ENCODE measurements at regions not wholly inside any gene's neighbourhood (a gene's known extent, or its start where the extent isn't known, plus 50 kb on each side); places are given as distances from the start of the nearest gene placed in this dataset.
"Not testable (repeated sequence)": the region's sequence is repeated elsewhere in the genome, so short reads cannot be mapped to it uniquely, and the experiment has no call there.

DNA sequence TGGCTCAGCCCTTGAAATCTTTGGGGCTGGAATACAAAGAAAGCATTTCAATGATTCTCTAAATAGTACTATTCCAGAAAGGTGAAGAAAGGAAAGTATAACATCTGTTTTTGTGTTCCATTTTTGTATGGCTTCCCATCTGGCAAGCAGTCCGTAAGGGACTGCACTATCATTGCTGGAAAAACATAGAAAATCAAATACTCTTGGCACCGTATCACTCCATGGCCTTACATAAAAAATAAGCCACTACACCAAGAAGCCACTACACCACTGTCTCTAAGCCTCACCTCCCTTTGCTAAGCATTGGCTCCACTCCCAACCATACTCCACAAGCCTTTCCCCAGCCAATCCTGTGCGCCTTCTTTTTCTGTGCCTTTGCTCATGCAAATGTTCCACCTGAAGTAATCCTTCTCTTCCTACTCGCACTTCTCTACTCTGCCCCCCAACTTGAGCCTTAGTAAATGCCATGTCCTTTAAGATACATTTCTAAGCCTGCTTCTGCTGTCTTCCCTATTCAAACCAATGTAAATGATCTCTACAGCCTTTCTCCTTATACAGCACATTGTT is 454.6 kb upstream of the TUSC1 start:
- intact Hi-C loops (cut with DNase I) = no loop called here
- TF ChIP-seq, protein P1, sequence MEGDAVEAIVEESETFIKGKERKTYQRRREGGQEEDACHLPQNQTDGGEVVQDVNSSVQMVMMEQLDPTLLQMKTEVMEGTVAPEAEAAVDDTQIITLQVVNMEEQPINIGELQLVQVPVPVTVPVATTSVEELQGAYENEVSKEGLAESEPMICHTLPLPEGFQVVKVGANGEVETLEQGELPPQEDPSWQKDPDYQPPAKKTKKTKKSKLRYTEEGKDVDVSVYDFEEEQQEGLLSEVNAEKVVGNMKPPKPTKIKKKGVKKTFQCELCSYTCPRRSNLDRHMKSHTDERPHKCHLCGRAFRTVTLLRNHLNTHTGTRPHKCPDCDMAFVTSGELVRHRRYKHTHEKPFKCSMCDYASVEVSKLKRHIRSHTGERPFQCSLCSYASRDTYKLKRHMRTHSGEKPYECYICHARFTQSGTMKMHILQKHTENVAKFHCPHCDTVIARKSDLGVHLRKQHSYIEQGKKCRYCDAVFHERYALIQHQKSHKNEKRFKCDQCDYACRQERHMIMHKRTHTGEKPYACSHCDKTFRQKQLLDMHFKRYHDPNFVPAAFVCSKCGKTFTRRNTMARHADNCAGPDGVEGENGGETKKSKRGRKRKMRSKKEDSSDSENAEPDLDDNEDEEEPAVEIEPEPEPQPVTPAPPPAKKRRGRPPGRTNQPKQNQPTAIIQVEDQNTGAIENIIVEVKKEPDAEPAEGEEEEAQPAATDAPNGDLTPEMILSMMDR (IDR thresholded peaks at IDR 0.05) = no peak
- no peak for DNase-seq
- H3K27ac ChIP-seq = no peak overlapping the region
- H3K36me3 ChIP-seq = no peaks in the 10 kb centered on the region
- no peaks in the 10 kb centered on the region for H3K9me3 ChIP-seq
- H3K27me3 ChIP-seq = no peaks in the 10 kb centered on the region
- no peak overlapping the region for H3K9ac ChIP-seq (ENCODE audit: low read depth in 2 of 2, low read length in 2 of 2)
- H3K4me1 ChIP-seq = no peaks in the 10 kb centered on the region
- no peak overlapping the region for H3K4me3 ChIP-seq

- DNase-seq = no peak
- TF ChIP-seq, protein P1 (IDR thresholded peaks at IDR 0.05) = no peak
- Histone ChIP-seq H3K4me1 (no peaks in the 10 kb centered on the region), H3K4me3 (no peak overlapping the region), H3K9ac (ENCODE audit: low read depth in 2 of 2, low read length in 2 of 2) (no peak overlapping the region), H3K27ac (no peak overlapping the region), H3K9me3 (no peaks in the 10 kb centered on the region), H3K36me3 (no peaks in the 10 kb centered on the region), H3K27me3 (no peaks in the 10 kb centered on the region)
- intact Hi-C loops (cut with DNase I) = no loop called here
Observed at GRCh38 chr9:26131886-26132285, 453.6 kb upstream of the TUSC1 start.

DNA sequence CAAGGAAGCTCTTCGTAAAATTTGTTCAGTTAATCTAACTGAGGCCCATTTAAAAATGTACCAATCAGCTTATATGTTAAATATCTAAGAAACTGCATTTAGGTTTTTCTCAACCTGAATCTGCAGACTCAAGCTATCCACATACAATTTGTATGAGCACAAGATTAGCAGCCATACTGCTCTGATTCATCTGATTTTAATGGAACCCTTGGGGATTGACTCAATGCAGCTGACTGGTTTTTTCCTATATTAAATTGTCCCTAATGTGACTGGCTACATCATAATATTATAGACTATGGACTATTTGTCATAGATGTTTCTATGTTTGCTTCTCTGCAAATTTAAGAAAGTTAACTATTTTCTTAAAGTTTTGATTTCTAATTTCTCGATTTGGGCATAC is 451.0 kb upstream of the TUSC1 start:
- Histone ChIP-seq H3K4me1 (no peaks in the 10 kb centered on the region), H3K27ac (no peak overlapping the region), H3K27me3 (no peaks in the 10 kb centered on the region), H3K9me3 (no peaks in the 10 kb centered on the region), H3K4me3 (no peak overlapping the region), H3K9ac (ENCODE audit: low read depth in 2 of 2, low read length in 2 of 2) (no peak overlapping the region), H3K36me3 (no peaks in the 10 kb centered on the region)
- intact Hi-C loops (cut with DNase I) = no loop called here
- TF ChIP-seq, protein P1 (IDR thresholded peaks at IDR 0.05) = no peak
- DNase-seq = no peak

DNA sequence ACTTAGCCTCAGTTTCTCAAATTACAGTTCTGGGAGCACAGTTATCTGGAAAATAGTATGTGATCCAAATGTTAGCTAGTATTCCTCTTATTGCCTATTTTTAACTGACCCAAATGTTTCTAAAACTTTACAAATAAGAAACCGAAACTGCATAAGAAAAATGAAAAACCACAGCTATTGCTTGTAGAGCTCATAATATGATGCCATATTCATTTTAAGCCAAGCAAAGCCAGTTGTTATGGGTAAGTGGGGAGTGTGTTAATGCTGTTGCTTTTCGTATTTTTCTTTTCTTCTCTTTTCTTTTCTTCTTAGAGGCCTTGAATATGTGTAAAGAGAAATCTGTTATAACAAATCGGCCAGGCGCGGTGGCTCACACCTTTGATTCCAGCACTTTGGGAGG is 447.4 kb upstream of the TUSC1 start:
- Histone ChIP-seq H3K27me3 (no peaks in the 10 kb centered on the region), H3K36me3 (no peaks in the 10 kb centered on the region), H3K4me1 (no peaks in the 10 kb centered on the region), H3K27ac (no peak overlapping the region), H3K4me3 (no peak overlapping the region), H3K9me3 (no peaks in the 10 kb centered on the region), H3K9ac (ENCODE audit: low read depth in 2 of 2, low read length in 2 of 2) (no peak overlapping the region)
- intact Hi-C loops (cut with DNase I) = no loop called here
- DNase-seq = no peak
- TF ChIP-seq, protein P1 (IDR thresholded peaks at IDR 0.05) = no peak

DNA sequence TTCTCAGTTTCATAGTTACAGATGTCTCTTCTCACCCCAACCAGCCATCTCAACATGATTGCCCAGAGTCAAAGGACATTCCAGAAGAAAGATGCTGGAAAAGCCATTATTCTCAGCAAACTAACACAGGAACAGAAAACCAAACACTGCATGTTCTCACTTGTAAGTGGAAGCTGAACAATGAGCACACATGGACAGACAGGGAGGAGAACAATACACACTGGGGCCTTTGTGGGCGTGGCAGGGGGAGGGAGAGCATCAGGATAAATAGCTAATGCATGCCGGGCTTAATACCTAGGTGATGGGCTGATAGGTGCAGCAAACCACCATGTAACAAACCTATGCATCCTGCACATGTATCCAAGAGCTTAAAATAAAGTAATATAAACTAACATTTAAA is 437.8 kb upstream of the TUSC1 start:
- H3K4me3 ChIP-seq; H3K27ac ChIP-seq; H3K36me3 ChIP-seq; intact Hi-C loops (cut with DNase I); H3K9ac ChIP-seq (ENCODE audit: low read depth in 2 of 2, low read length in 2 of 2); DNase-seq; H3K27me3 ChIP-seq; H3K9me3 ChIP-seq; H3K4me1 ChIP-seq: not testable (repeated sequence)

DNA sequence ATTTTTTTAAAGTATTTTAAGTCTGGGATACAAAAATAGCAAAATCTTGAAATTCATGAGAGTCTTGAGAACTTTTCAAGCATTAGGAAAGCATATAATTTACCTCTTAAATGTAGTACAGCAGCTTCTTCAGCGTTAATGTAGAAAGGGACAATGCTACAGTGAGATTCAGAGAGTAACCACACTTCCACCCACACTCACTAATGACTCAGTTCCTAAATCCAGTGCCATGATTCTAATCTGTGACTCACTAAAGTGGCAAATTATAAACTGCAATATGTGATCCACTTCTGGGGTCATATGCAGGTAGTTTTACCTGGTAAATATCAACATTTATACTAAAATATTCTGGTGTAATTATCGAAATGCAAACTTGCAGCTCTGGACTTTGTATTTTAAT is 434.5 kb upstream of the TUSC1 start:
- H3K4me1 ChIP-seq = no peaks in the 10 kb centered on the region
- TF ChIP-seq, protein P1 (IDR thresholded peaks at IDR 0.05) = no peak
- H3K36me3 ChIP-seq = no peaks in the 10 kb centered on the region
- no peaks in the 10 kb centered on the region for H3K27me3 ChIP-seq
- H3K9ac ChIP-seq (ENCODE audit: low read depth in 2 of 2, low read length in 2 of 2) = no peak overlapping the region
- no peak overlapping the region for H3K27ac ChIP-seq
- DNase-seq = no peak
- intact Hi-C loops (cut with DNase I) = no loop called here
- no peak overlapping the region for H3K4me3 ChIP-seq
- no peaks in the 10 kb centered on the region for H3K9me3 ChIP-seq
